IMR-90 (cell line): ENCODE measurements at regions not wholly inside any gene's neighbourhood (a gene's known extent, or its start where the extent isn't known, plus 50 kb on each side); places are given as distances from the start of the nearest gene placed in this dataset.

ENCODE experiments used
- ATAC-seq: fragments of 200-7000 bp; cut with Tn5 transposase; 2 replicates; pipeline ENCODE4 v1.9.1; 2020; ENCODE audit warnings: low read depth, mild to moderate bottlenecking, moderate library complexity
- BruUV-seq: library from RNA; stranded (reverse); fragments of 400-500 nt; replicated peaks from 2 replicates; lab custom pipeline; 2021; lab: Mats Ljungman, UMichigan
- CTCF ChIA-PET: fragments of 300-600 bp; formaldehyde crosslinking; extraction: SDS; loops from one replicate; lab custom pipeline; 2021; ENCODE audit warnings: antibody characterized with exemption; lab: Yijun Ruan, JAX
- POLR2A ChIA-PET: fragments of 300-600 bp; sonication (Branson Sonifier 250); formaldehyde crosslinking; loops from one replicate; lab custom pipeline; 2022; ENCODE audit warnings: antibody characterized with exemption; ENCODE audit not compliant: unreplicated experiment; lab: Charles Lee
- DNase-seq: peaks from one replicate; pipeline ENCODE4 v3.0.0; 2013
- H2AFZ ChIP-seq: replicated peaks from 2 replicates; pipeline ENCODE3; 2013; ENCODE audit warnings: low read length, mild to moderate bottlenecking; ENCODE audit not compliant: poor library complexity
- H2AK5ac ChIP-seq: 2 replicates; pipeline ENCODE4 v1.6.1; 2013; ENCODE audit warnings: low read depth, low read length, inconsistent platforms
- H2AK9ac ChIP-seq: replicated peaks from 2 replicates; pipeline ENCODE3; 2013; ENCODE audit warnings: mild to moderate bottlenecking, low read depth, low read length, moderate library complexity; ENCODE audit not compliant: poor library complexity
- H2BK120ac ChIP-seq: 2 replicates; pipeline ENCODE4 v1.6.1; 2013; ENCODE audit warnings: low read depth, low read length, inconsistent platforms
- H2BK15ac ChIP-seq: 3 replicates; pipeline ENCODE4 v1.6.1; 2013; ENCODE audit warnings: low read depth, low read length, inconsistent platforms
- H2BK20ac ChIP-seq: 2 replicates; pipeline ENCODE4 v1.6.1; 2013; ENCODE audit warnings: low read depth, mild to moderate bottlenecking, inconsistent platforms, low read length, moderate library complexity
- H2BK5ac ChIP-seq: 2 replicates; pipeline ENCODE4 v1.6.1; 2013; ENCODE audit warnings: mild to moderate bottlenecking, low read depth, low read length, inconsistent platforms; ENCODE audit not compliant: poor library complexity, severe bottlenecking
- H3K14ac ChIP-seq: replicated peaks from 2 replicates; pipeline ENCODE4 v1.6.1; 2013; ENCODE audit warnings: low read depth, low read length, inconsistent platforms
- H3K18ac ChIP-seq: 2 replicates; pipeline ENCODE4 v1.6.1; 2013; ENCODE audit warnings: low read depth, low read length, control low read depth
- H3K23ac ChIP-seq: 2 replicates; pipeline ENCODE4 v1.6.1; 2013; ENCODE audit warnings: low read depth, low read length, inconsistent platforms
- H3K27ac ChIP-seq: 2 replicates; pipeline ENCODE4 v1.5.1; 2013; ENCODE audit warnings: mild to moderate bottlenecking, control low read depth, low read length; ENCODE audit not compliant: insufficient read depth
- H3K27me3 ChIP-seq: 2 replicates; pipeline ENCODE4 v1.6.1; 2013; ENCODE audit warnings: low read length; ENCODE audit not compliant: control insufficient read depth, insufficient read depth
- H3K36me3 ChIP-seq: 2 replicates; pipeline ENCODE4 v1.6.1; 2013; ENCODE audit warnings: low read length, mixed read lengths; ENCODE audit not compliant: control insufficient read depth, insufficient read depth
- H3K4ac ChIP-seq: 2 replicates; pipeline ENCODE4 v1.6.1; 2013; ENCODE audit warnings: low read depth, low read length, inconsistent platforms
- H3K4me1 ChIP-seq: 2 replicates; pipeline ENCODE4 v1.6.1; 2013; ENCODE audit warnings: low read length, mixed read lengths; ENCODE audit not compliant: control insufficient read depth, insufficient read depth
- H3K4me2 ChIP-seq: 2 replicates; pipeline ENCODE4 v1.6.1; 2013; ENCODE audit warnings: low read depth, mild to moderate bottlenecking, control low read depth, low read length, moderate library complexity
- H3K4me3 ChIP-seq: 2 replicates; pipeline ENCODE4 v1.5.1; 2013; ENCODE audit warnings: low read depth, mild to moderate bottlenecking, control low read depth, low read length, moderate library complexity; ENCODE audit not compliant: insufficient read depth
- H3K56ac ChIP-seq: 2 replicates; pipeline ENCODE4 v1.6.1; 2013; ENCODE audit warnings: low read length, inconsistent platforms; ENCODE audit not compliant: insufficient read depth; ENCODE audit errors: extremely low read depth
- H3K79me1 ChIP-seq, 2 experiments: 2 replicates each; pipeline ENCODE4 v1.6.1; 2013; ENCODE audit warnings: low read length in 2 of 2, inconsistent platforms in 1 of 2, low read depth in 1 of 2
- H3K9ac ChIP-seq: 2 replicates; pipeline ENCODE4 v1.6.1; 2013; ENCODE audit warnings: low read depth, low read length, control low read depth
- H3K9me1 ChIP-seq: 2 replicates; pipeline ENCODE4 v1.6.1; 2013; ENCODE audit warnings: low read length, inconsistent platforms; ENCODE audit not compliant: insufficient read depth
- H3K9me3 ChIP-seq: 2 replicates; pipeline ENCODE4 v1.6.1; 2013; ENCODE audit warnings: low read length; ENCODE audit not compliant: control insufficient read depth, insufficient read depth
- H4K20me1 ChIP-seq: 2 replicates; pipeline ENCODE4 v1.6.1; 2013; ENCODE audit warnings: low read length, inconsistent platforms; ENCODE audit not compliant: insufficient read depth
- H4K5ac ChIP-seq: 2 replicates; pipeline ENCODE4 v1.6.1; 2013; ENCODE audit warnings: mild to moderate bottlenecking, low read depth, low read length, control low read depth
- H4K8ac ChIP-seq, 2 experiments: 2 replicates each; pipeline ENCODE4 v1.6.1; 2013; ENCODE audit warnings: low read depth in 2 of 2, low read length in 2 of 2, control low read depth in 1 of 2, inconsistent platforms in 1 of 2
- H4K91ac ChIP-seq: 2 replicates; pipeline ENCODE4 v1.6.1; 2013; ENCODE audit warnings: low read depth, low read length, inconsistent platforms; ENCODE audit not compliant: insufficient read depth
- CEBPB ChIP-seq: IDR thresholded peaks from 2 replicates; pipeline ENCODE4 v1.6.1; 2012; ENCODE audit warnings: low read depth, low read length, improper control_type of control experiment
- MAFK ChIP-seq: IDR thresholded peaks from 2 replicates; pipeline ENCODE4 v1.6.1; 2012; ENCODE audit warnings: low read depth, low read length, improper control_type of control experiment
- RCOR1 ChIP-seq: IDR thresholded peaks from 2 replicates; pipeline ENCODE4 v1.6.1; 2012; ENCODE audit warnings: mild to moderate bottlenecking, low read length, improper control_type of control experiment; ENCODE audit not compliant: insufficient replicate concordance
- USF2 ChIP-seq: fragments of 150-350 bp; IDR thresholded peaks from 2 replicates; pipeline ENCODE4 v1.6.1; 2017; ENCODE audit warnings: mild to moderate bottlenecking, antibody characterized with exemption, low read length, low read depth
- WGBS, 2 experiments: methylation state at CpG; one replicate each; pipeline versions ENCODE4 v1.1.5 to v1.1.7; 2013; ENCODE audit warnings: missing lambda C conversion rate in 2 of 2; ENCODE audit not compliant: insufficient read length in 1 of 2; ENCODE audit errors: extremely low coverage in 2 of 2; 5-methylcytosine and 5-hydroxymethylcytosine counted together
- dilution Hi-C: fragments of 300-500 bp; cut with HindIII; formaldehyde crosslinking; loops from one replicate; pipeline ENCODE4 v1.14.3; 2018; ENCODE audit warnings: low sequenced_read_pairs; ENCODE audit not compliant: unreplicated experiment
- in situ Hi-C: fragments of 300-500 bp; cut with MboI; formaldehyde crosslinking; loops from 3 replicates; pipeline ENCODE4 v1.14.3; 2019; ENCODE audit warnings: low sequenced_read_pairs, inconsistent platforms, mixed read lengths
- intact Hi-C: fragments of 100-400 bp; cut with micrococcal nuclease; formaldehyde crosslinking; loops from 2 replicates; pipeline ENCODE4 v1.10.0; 2022
- TF ChIP-seq, protein P1 (sequence below): conservative IDR thresholded peaks from 2 replicates; pipeline ENCODE4 v1.5.1; 2012; ENCODE audit warnings: mild to moderate bottlenecking, low read depth, low read length, improper control_type of control experiment

GRCh38 chr4:146029939-146030710, 91.5 kb upstream of the ZNF827 start:
- Histone ChIP-seq H3K27me3 (no peaks in the 10 kb centered on the region), H2AK5ac (no peak overlapping the region), H4K8ac (no peak overlapping the region), H3K4me3 (no peak overlapping the region), H3K4ac (no peak overlapping the region), H2BK120ac (no peak overlapping the region), H3K36me3 (no peaks in the 10 kb centered on the region), H3K18ac (no peak overlapping the region), H3K79me1 (no peaks in the 10 kb centered on the region), H3K23ac (no peak overlapping the region), H3K4me1 (no peaks in the 10 kb centered on the region), H3K4me2 (no peak overlapping the region), H2AFZ (no peak overlapping the region), H2BK15ac (no peak overlapping the region), H3K56ac (no peak overlapping the region), H3K9me3 (no peaks in the 10 kb centered on the region), H3K9ac (no peak overlapping the region), H3K9me1 (no peaks in the 10 kb centered on the region), H4K5ac (no peak overlapping the region), H2BK5ac (no peak overlapping the region), H3K27ac (no peak overlapping the region), H2AK9ac (no peak overlapping the region), H3K14ac (no peak overlapping the region), H4K20me1 (no peaks in the 10 kb centered on the region), H2BK20ac (no peak overlapping the region), H4K91ac (no peak overlapping the region)
- WGBS, 2 experiments: 22% methylated on average over 3 of the region's 8 CpGs; no CpG with 5 or more reads in 1 of the 2 experiments
- intact Hi-C loops (loop anchor here (5.0 kb wide), 1 partner anchor 192 kb away; no protein-coding TSS in a partner anchor), dilution Hi-C loops (no loop called here), in situ Hi-C loops (no loop called here)
- ATAC-seq (no peak), DNase-seq (no peak)
- ChIA-PET POLR2A (no interaction called here), CTCF (no interaction called here)
- TF ChIP-seq, protein P1, sequence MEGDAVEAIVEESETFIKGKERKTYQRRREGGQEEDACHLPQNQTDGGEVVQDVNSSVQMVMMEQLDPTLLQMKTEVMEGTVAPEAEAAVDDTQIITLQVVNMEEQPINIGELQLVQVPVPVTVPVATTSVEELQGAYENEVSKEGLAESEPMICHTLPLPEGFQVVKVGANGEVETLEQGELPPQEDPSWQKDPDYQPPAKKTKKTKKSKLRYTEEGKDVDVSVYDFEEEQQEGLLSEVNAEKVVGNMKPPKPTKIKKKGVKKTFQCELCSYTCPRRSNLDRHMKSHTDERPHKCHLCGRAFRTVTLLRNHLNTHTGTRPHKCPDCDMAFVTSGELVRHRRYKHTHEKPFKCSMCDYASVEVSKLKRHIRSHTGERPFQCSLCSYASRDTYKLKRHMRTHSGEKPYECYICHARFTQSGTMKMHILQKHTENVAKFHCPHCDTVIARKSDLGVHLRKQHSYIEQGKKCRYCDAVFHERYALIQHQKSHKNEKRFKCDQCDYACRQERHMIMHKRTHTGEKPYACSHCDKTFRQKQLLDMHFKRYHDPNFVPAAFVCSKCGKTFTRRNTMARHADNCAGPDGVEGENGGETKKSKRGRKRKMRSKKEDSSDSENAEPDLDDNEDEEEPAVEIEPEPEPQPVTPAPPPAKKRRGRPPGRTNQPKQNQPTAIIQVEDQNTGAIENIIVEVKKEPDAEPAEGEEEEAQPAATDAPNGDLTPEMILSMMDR: no peak
- TF ChIP-seq USF2: no peak
- TF ChIP-seq MAFK: no peak
- no peak for TF ChIP-seq CEBPB
- TF ChIP-seq RCOR1: no peak
- BruUV-seq: no TSS peak
